ENCODE measurements at regions not wholly inside any gene's neighbourhood (a gene's known extent, or its start where the extent isn't known, plus 50 kb on each side); places are given as distances from the start of the nearest gene placed in this dataset.

- TF ChIP-seq CTCF (IDR thresholded peaks at IDR 0.05) = no peak
- no peak for TF ChIP-seq EZH2 (IDR thresholded peaks at IDR 0.05)
Measured at GRCh38 chr18:29779096-29779495, 1263.4 kb downstream of the DSC3 start.
